HepG2 (cell line): ENCODE measurements at regions not wholly inside any gene's neighbourhood (a gene's known extent, or its start where the extent isn't known, plus 50 kb on each side); places are given as distances from the start of the nearest gene placed in this dataset.

Source experiments
- ARNT2 ChIP-seq: sonication (generic); formaldehyde crosslinking; IDR thresholded peaks from 2 replicates; pipeline ENCODE4 v1.8.0; 2022; ENCODE audit warnings: mild to moderate bottlenecking, low read depth, missing genetic modification reagents, moderate library complexity
- BRD4 ChIP-seq: sonication (generic); formaldehyde crosslinking; IDR thresholded peaks from 2 replicates; pipeline ENCODE4 v1.4.0; 2020; ENCODE audit warnings: missing genetic modification reagents
- CTCF ChIP-seq: sonication (generic); formaldehyde crosslinking; IDR thresholded peaks from 2 replicates; pipeline ENCODE4 v1.5.0; 2020; ENCODE audit warnings: mild to moderate bottlenecking, missing genetic modification reagents, moderate library complexity
- ERF ChIP-seq: IDR thresholded peaks from 2 replicates; pipeline ENCODE4 v1.6.1; 2018; ENCODE audit warnings: missing biosample characterization, missing genetic modification reagents
- HCFC1 ChIP-seq: fragments of 150-350 bp; IDR thresholded peaks from 2 replicates; pipeline ENCODE4 v1.6.1; 2014; ENCODE audit warnings: low read depth, low read length
- KDM1A ChIP-seq: IDR thresholded peaks from 2 replicates; pipeline ENCODE4 v1.6.1; 2016; ENCODE audit warnings: missing compliant biosample characterization
- RARA ChIP-seq: IDR thresholded peaks from 2 replicates; pipeline ENCODE4 v1.6.1; 2016; ENCODE audit warnings: missing genetic modification reagents, missing compliant biosample characterization

- TF ChIP-seq KDM1A (CRISPR knock-in tag), result no peak
- TF ChIP-seq ARNT2 (CRISPR knock-in tag), result no peak
- TF ChIP-seq BRD4 (CRISPR knock-in tag), result no peak
- no peak for TF ChIP-seq HCFC1
- no peak for TF ChIP-seq RARA
- TF ChIP-seq ERF (CRISPR knock-in tag), result no peak
- no peak for TF ChIP-seq CTCF (CRISPR knock-in tag)
Observed at GRCh38 chr21:16578912-16579311, 849.1 kb downstream of the USP25 start.
